ENCODE measurements at regions not wholly inside any gene's neighbourhood (a gene's known extent, or its start where the extent isn't known, plus 50 kb on each side); places are given as distances from the start of the nearest gene placed in this dataset.

- Histone ChIP-seq H2AFZ (ENCODE audit: low read length) (no peak overlapping the region), H4K91ac (ENCODE audit: insufficient read length, low read depth, low read length) (no peak overlapping the region), H4K8ac (replicated peaks; ENCODE audit: insufficient read length, low read depth, low read length) (no peak overlapping the region), H3K56ac (ENCODE audit: insufficient read length, low read depth, low read length) (no peak overlapping the region), H3K4me1 (ENCODE audit: insufficient read depth, low read length) (no peaks in the 10 kb centered on the region), H3K79me2 (ENCODE audit: insufficient read depth, low read length) (no peaks in the 10 kb centered on the region), H3K23ac (ENCODE audit: insufficient read length, low read depth, low read length) (no peak overlapping the region), H2AK5ac (ENCODE audit: insufficient read length, low read length) (no peak overlapping the region), H3K23me2 (ENCODE audit: insufficient read length, low read depth, low read length, poor library complexity, severe bottlenecking) (no peaks in the 10 kb centered on the region), H3T11ph (ENCODE audit: low read length) (no peak overlapping the region), H2BK5ac (ENCODE audit: insufficient read length, low read length) (no peak overlapping the region), H4K20me1 (ENCODE audit: control insufficient read depth, insufficient read depth, insufficient read length) (no peaks in the 10 kb centered on the region), H3K14ac (ENCODE audit: insufficient read depth, low read length) (no peak overlapping the region), H4K5ac (ENCODE audit: insufficient read length, low read depth, low read length) (no peak overlapping the region), H3K27me3 (ENCODE audit: insufficient read depth, low read length) (no peaks in the 10 kb centered on the region), H3K4ac (ENCODE audit: low read depth, low read length) (no peak overlapping the region), H3K79me1 (ENCODE audit: insufficient read depth, low read depth, low read length, poor library complexity, severe bottlenecking) (no peaks in the 10 kb centered on the region), H3K27ac (ENCODE audit: insufficient read length, low read depth, low read length) (no peak overlapping the region), H3K18ac (ENCODE audit: insufficient read length, low read depth, low read length) (no peak overlapping the region), H2BK12ac (ENCODE audit: insufficient read length, low read depth, low read length) (no peak overlapping the region), H2BK20ac (ENCODE audit: low read depth, low read length, poor library complexity, severe bottlenecking) (no peak overlapping the region), H3K9ac (ENCODE audit: extremely low read depth, insufficient read length, low read length) (no peak overlapping the region), H3K4me2 (ENCODE audit: insufficient read depth, insufficient read length, low read length) (no peak overlapping the region), H2BK120ac (ENCODE audit: low read depth, low read length, poor library complexity, severe bottlenecking) (no peak overlapping the region), H3K9me3 (ENCODE audit: control insufficient read depth, low read depth, low read length) (no peaks in the 10 kb centered on the region), H2BK15ac (ENCODE audit: low read depth, low read length) (no peak overlapping the region)
- no peak for DNase-seq
- TF ChIP-seq CTCF (conservative IDR thresholded peaks at IDR 0.05), result no peak
- peaks cover 0 to 3% of the 10 kb centered on the region in 2 experiments; a peak in 3 of 4 replicates for H3K4me1 Mint-ChIP-seq
- WGBS (ENCODE audit: extremely low coverage, insufficient read length, low lambda C conversion rate), result no CpG with 5 or more reads among the region's 4 CpGs
- H3K27ac Mint-ChIP-seq, result no peak overlapping the region
- no peaks in the 10 kb centered on the region for H3K27me3 Mint-ChIP-seq (ENCODE audit: low read depth)
- no peak overlapping the region for H3K4me3 Mint-ChIP-seq
- peaks cover 0 to 3% of the 10 kb centered on the region in 2 experiments; a peak in 2 of 5 replicates for H3K9me3 Mint-ChIP-seq
- peaks cover 0 to 3% (median 0%) of the 10 kb centered on the region in 3 experiments; a peak in 1 of 7 replicates for H3K36me3 Mint-ChIP-seq (ENCODE audit: insufficient read depth in 1 of 3, low read depth in 3 of 3)
Measured at GRCh38 chr7:133132906-133133305, 51.0 kb upstream of the CHCHD3 start.
